ENCODE measurements at regions not wholly inside any gene's neighbourhood (a gene's known extent, or its start where the extent isn't known, plus 50 kb on each side); places are given as distances from the start of the nearest gene placed in this dataset.

GRCh38 chr1:181159451-181160140 is 71.1 kb downstream of the IER5 start:
- TF ChIP-seq, protein P1, sequence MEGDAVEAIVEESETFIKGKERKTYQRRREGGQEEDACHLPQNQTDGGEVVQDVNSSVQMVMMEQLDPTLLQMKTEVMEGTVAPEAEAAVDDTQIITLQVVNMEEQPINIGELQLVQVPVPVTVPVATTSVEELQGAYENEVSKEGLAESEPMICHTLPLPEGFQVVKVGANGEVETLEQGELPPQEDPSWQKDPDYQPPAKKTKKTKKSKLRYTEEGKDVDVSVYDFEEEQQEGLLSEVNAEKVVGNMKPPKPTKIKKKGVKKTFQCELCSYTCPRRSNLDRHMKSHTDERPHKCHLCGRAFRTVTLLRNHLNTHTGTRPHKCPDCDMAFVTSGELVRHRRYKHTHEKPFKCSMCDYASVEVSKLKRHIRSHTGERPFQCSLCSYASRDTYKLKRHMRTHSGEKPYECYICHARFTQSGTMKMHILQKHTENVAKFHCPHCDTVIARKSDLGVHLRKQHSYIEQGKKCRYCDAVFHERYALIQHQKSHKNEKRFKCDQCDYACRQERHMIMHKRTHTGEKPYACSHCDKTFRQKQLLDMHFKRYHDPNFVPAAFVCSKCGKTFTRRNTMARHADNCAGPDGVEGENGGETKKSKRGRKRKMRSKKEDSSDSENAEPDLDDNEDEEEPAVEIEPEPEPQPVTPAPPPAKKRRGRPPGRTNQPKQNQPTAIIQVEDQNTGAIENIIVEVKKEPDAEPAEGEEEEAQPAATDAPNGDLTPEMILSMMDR (IDR thresholded peaks at IDR 0.05): no peak
- TF ChIP-seq POLR2A (IDR thresholded peaks at IDR 0.05): no peak

Data from thyroid gland (tissue), 4 donors.